B cell (primary cell): ENCODE measurements at regions not wholly inside any gene's neighbourhood (a gene's known extent, or its start where the extent isn't known, plus 50 kb on each side); places are given as distances from the start of the nearest gene placed in this dataset.

ENCODE experiments used
- EZH2 ChIP-seq: IDR thresholded peaks from 2 replicates; pipeline ENCODE4 v1.6.1; 2012; ENCODE audit warnings: borderline replicate concordance, low read depth, mild to moderate bottlenecking, moderate library complexity, low read length; ENCODE audit not compliant: insufficient read depth, poor library complexity, severe bottlenecking
- TF ChIP-seq, protein P1 (sequence below): fragments of 200-600 bp; IDR thresholded peaks from one replicate; pipeline ENCODE4 v1.8.0; 2022; ENCODE audit warnings: antibody characterized with exemption, mild to moderate bottlenecking

GRCh38 chr7:114864278-114864677 lies 57.6 kb upstream of the MDFIC start:
- TF ChIP-seq, protein P1, sequence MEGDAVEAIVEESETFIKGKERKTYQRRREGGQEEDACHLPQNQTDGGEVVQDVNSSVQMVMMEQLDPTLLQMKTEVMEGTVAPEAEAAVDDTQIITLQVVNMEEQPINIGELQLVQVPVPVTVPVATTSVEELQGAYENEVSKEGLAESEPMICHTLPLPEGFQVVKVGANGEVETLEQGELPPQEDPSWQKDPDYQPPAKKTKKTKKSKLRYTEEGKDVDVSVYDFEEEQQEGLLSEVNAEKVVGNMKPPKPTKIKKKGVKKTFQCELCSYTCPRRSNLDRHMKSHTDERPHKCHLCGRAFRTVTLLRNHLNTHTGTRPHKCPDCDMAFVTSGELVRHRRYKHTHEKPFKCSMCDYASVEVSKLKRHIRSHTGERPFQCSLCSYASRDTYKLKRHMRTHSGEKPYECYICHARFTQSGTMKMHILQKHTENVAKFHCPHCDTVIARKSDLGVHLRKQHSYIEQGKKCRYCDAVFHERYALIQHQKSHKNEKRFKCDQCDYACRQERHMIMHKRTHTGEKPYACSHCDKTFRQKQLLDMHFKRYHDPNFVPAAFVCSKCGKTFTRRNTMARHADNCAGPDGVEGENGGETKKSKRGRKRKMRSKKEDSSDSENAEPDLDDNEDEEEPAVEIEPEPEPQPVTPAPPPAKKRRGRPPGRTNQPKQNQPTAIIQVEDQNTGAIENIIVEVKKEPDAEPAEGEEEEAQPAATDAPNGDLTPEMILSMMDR, result no peak
- TF ChIP-seq EZH2, result no peak
